GM12892 (cell line): ENCODE measurements at regions not wholly inside any gene's neighbourhood (a gene's known extent, or its start where the extent isn't known, plus 50 kb on each side); places are given as distances from the start of the nearest gene placed in this dataset.

ENCODE experiments used
- POLR2A ChIP-seq: IDR thresholded peaks from 2 replicates; pipeline ENCODE4 v1.6.1; 2011; ENCODE audit warnings: low read depth, low read length, control low read depth
- POLR2AphosphoS5 ChIP-seq: IDR thresholded peaks from 2 replicates; pipeline ENCODE4 v1.6.1; 2011; ENCODE audit warnings: low read depth, low read length, control low read depth
- TAF1 ChIP-seq: IDR thresholded peaks from 2 replicates; pipeline ENCODE4 v1.6.1; 2011; ENCODE audit warnings: low read depth, mild to moderate bottlenecking, control low read depth, low read length, borderline replicate concordance

DNA sequence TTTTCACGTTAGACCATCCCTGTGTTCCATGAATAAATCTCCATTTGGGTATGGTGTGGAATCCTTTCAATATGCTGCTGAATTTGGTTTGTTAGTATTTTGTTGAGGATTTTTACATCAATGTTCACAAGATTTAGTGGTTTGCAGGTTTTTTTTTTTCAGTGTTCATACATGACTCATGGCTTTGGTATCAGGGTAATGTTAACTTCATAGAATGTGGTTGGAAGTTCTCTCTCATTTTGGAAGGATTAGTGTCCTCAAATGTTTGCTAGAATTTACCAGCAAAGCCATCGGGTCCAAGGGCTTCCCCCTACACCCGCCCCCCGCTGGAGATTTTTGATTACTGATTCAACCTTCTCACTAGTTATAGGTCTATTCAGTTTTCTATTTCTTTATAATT is 398.0 kb downstream of the NXPH1 start:
- TF ChIP-seq POLR2AphosphoS5 = no peak
- no peak for TF ChIP-seq POLR2A
- no peak for TF ChIP-seq TAF1
